ES-I3 (cell line): ENCODE measurements at regions not wholly inside any gene's neighbourhood (a gene's known extent, or its start where the extent isn't known, plus 50 kb on each side); places are given as distances from the start of the nearest gene placed in this dataset.
"Not testable (repeated sequence)": the region's sequence is repeated elsewhere in the genome, so short reads cannot be mapped to it uniquely, and the experiment has no call there.

ENCODE experiments used
- H3K36me3 ChIP-seq: 2 replicates; pipeline ENCODE4 v1.6.1; 2013; ENCODE audit warnings: mild to moderate bottlenecking, low read length, control low read depth, moderate library complexity; ENCODE audit not compliant: insufficient read depth
- H3K4me1 ChIP-seq: 2 replicates; pipeline ENCODE4 v1.6.1; 2013; ENCODE audit warnings: mild to moderate bottlenecking, control low read depth, low read length; ENCODE audit not compliant: insufficient read depth
- H3K9ac ChIP-seq: 2 replicates; pipeline ENCODE4 v1.6.1; 2013; ENCODE audit warnings: low read depth, mild to moderate bottlenecking, low read length, moderate library complexity
- H3K9me3 ChIP-seq: 2 replicates; pipeline ENCODE4 v1.6.1; 2013; ENCODE audit warnings: mild to moderate bottlenecking, low read length, moderate library complexity; ENCODE audit not compliant: control insufficient read depth, insufficient read depth

- not testable (repeated sequence) for H3K9me3 ChIP-seq, H3K4me1 ChIP-seq, H3K36me3 ChIP-seq, H3K9ac ChIP-seq
These were observed 274.1 kb downstream of the OSTF1 start for GRCh38 chr9:75362446-75362845.

- H3K9ac ChIP-seq = no peak overlapping the region
- no peaks in the 10 kb centered on the region for H3K4me1 ChIP-seq
- H3K9me3 ChIP-seq = peaks cover 7% of the 10 kb centered on the region
- H3K36me3 ChIP-seq = peaks cover 3% of the 10 kb centered on the region; the same call in 1 of the 2 replicates
These were observed 276.9 kb downstream of the OSTF1 start for GRCh38 chr9:75365196-75365595.

- H3K4me1 ChIP-seq = no peaks in the 10 kb centered on the region
- H3K9me3 ChIP-seq = no peaks in the 10 kb centered on the region; the same call in 1 of the 2 replicates
- no peaks in the 10 kb centered on the region for H3K36me3 ChIP-seq
- H3K9ac ChIP-seq = no peak overlapping the region
These were observed 281.7 kb downstream of the OSTF1 start for GRCh38 chr9:75369989-75370388.

- Histone ChIP-seq H3K9ac (no peak overlapping the region), H3K36me3 (no peaks in the 10 kb centered on the region), H3K4me1 (no peaks in the 10 kb centered on the region)
These were observed 284.4 kb downstream of the OSTF1 start for GRCh38 chr9:75372499-75373268.

GRCh38 chr9:75376680-75377254 lies 288.5 kb downstream of the OSTF1 start:
- Histone ChIP-seq H3K9ac (no peak overlapping the region), H3K36me3 (no peaks in the 10 kb centered on the region), H3K9me3 (peaks cover 2% of the 10 kb centered on the region), H3K4me1 (no peaks in the 10 kb centered on the region)

More at GRCh38 chr9:75372499-75373268, 284.4 kb downstream of the OSTF1 start:
- no peaks in the 10 kb centered on the region; the same call in 1 of the 2 replicates for H3K9me3 ChIP-seq

GRCh38 chr9:75378036-75378435 lies 289.7 kb downstream of the OSTF1 start:
- H3K36me3 ChIP-seq = no peaks in the 10 kb centered on the region
- H3K9ac ChIP-seq = no peak overlapping the region
- peaks cover 9% of the 10 kb centered on the region for H3K9me3 ChIP-seq
- no peaks in the 10 kb centered on the region for H3K4me1 ChIP-seq

GRCh38 chr9:75378926-75379325 lies 290.6 kb downstream of the OSTF1 start:
- no peak overlapping the region for H3K9ac ChIP-seq
- no peaks in the 10 kb centered on the region for H3K36me3 ChIP-seq
- no peaks in the 10 kb centered on the region for H3K4me1 ChIP-seq
- H3K9me3 ChIP-seq = peaks cover 12% of the 10 kb centered on the region

GRCh38 chr9:75382126-75382525 lies 293.8 kb downstream of the OSTF1 start:
- H3K9ac ChIP-seq = no peak overlapping the region
- no peaks in the 10 kb centered on the region for H3K4me1 ChIP-seq
- H3K36me3 ChIP-seq = no peaks in the 10 kb centered on the region
- peaks cover 17% of the 10 kb centered on the region for H3K9me3 ChIP-seq

GRCh38 chr9:75383420-75384034 lies 295.2 kb downstream of the OSTF1 start:
- H3K4me1 ChIP-seq, H3K9ac ChIP-seq, H3K36me3 ChIP-seq: not testable (repeated sequence)
- H3K9me3 ChIP-seq = peaks cover 17% of the 10 kb centered on the region

- peaks cover 17% of the 10 kb centered on the region for H3K9me3 ChIP-seq
- H3K36me3 ChIP-seq = no peaks in the 10 kb centered on the region
- no peaks in the 10 kb centered on the region for H3K4me1 ChIP-seq
- no peak overlapping the region for H3K9ac ChIP-seq
These were observed 296.9 kb downstream of the OSTF1 start for GRCh38 chr9:75385236-75385635.

GRCh38 chr9:75389101-75389500 lies 300.8 kb downstream of the OSTF1 start:
- Histone ChIP-seq H3K4me1 (no peaks in the 10 kb centered on the region), H3K9ac (no peak overlapping the region), H3K36me3 (no peaks in the 10 kb centered on the region), H3K9me3 (peaks cover 5% of the 10 kb centered on the region; the same call in 1 of the 2 replicates)

- Histone ChIP-seq H3K36me3 (no peaks in the 10 kb centered on the region), H3K9ac (no peak overlapping the region), H3K9me3 (no peaks in the 10 kb centered on the region; the same call in 1 of the 2 replicates), H3K4me1 (no peaks in the 10 kb centered on the region)
These were observed 302.6 kb downstream of the OSTF1 start for GRCh38 chr9:75390951-75391350.

GRCh38 chr9:75391497-75391896 lies 303.2 kb downstream of the OSTF1 start:
- Histone ChIP-seq H3K9me3 (no peaks in the 10 kb centered on the region; the same call in 1 of the 2 replicates), H3K9ac (no peak overlapping the region), H3K4me1 (no peaks in the 10 kb centered on the region), H3K36me3 (no peaks in the 10 kb centered on the region)

- Histone ChIP-seq H3K9me3 (no peaks in the 10 kb centered on the region), H3K4me1 (no peaks in the 10 kb centered on the region), H3K9ac (no peak overlapping the region), H3K36me3 (no peaks in the 10 kb centered on the region)
These were observed 307.0 kb downstream of the OSTF1 start for GRCh38 chr9:75395336-75395735.

- no peaks in the 10 kb centered on the region for H3K4me1 ChIP-seq
- H3K36me3 ChIP-seq = no peaks in the 10 kb centered on the region
- H3K9me3 ChIP-seq = no peaks in the 10 kb centered on the region
- no peak overlapping the region for H3K9ac ChIP-seq
These were observed 309.5 kb downstream of the OSTF1 start for GRCh38 chr9:75397836-75398235.
